A673 (cell line): ENCODE measurements at regions not wholly inside any gene's neighbourhood (a gene's known extent, or its start where the extent isn't known, plus 50 kb on each side); places are given as distances from the start of the nearest gene placed in this dataset.

Experiments used
- BruUV-seq: library from RNA; stranded (reverse); fragments of 400-500 nt; replicated peaks from 2 replicates; lab custom pipeline; 2021; lab: Mats Ljungman, UMichigan
- CTCF ChIA-PET: fragments of 300-600 bp; sonication (Branson Sonifier 250); formaldehyde crosslinking; loops from one replicate; lab custom pipeline; 2022; ENCODE audit warnings: antibody characterized with exemption; lab: Charles Lee
- POLR2A ChIA-PET: fragments of 300-600 bp; sonication (Branson Sonifier 250); formaldehyde crosslinking; loops from one replicate; lab custom pipeline; 2022; ENCODE audit warnings: antibody characterized with exemption; ENCODE audit not compliant: low non-redundant PET; lab: Charles Lee
- DNase-seq: peaks from one replicate; pipeline ENCODE4 v3.0.0-alpha.2; 2015; ENCODE audit warnings: low spot score
- H3K27ac ChIP-seq: fragments of 200-600 bp; sonication (generic); 2 replicates; pipeline ENCODE4 v1.5.1; 2016; ENCODE audit warnings: mixed run types, low read depth, mild to moderate bottlenecking, mixed read lengths, antibody characterized with exemption, low read length; ENCODE audit not compliant: poor library complexity, severe bottlenecking
- H3K27me3 ChIP-seq: fragments of 200-600 bp; sonication (generic); replicated peaks from 2 replicates; pipeline ENCODE4 v1.6.1; 2017; ENCODE audit warnings: mixed run types, low read depth, mild to moderate bottlenecking, mixed read lengths, antibody characterized with exemption, low read length; ENCODE audit not compliant: insufficient read depth, poor library complexity
- H3K36me3 ChIP-seq: fragments of 200-600 bp; sonication (generic); 2 replicates; pipeline ENCODE4 v1.6.1; 2016; ENCODE audit warnings: mixed run types, mild to moderate bottlenecking, mixed read lengths, antibody characterized with exemption, low read length; ENCODE audit not compliant: insufficient read depth, poor library complexity, severe bottlenecking
- H3K4me1 ChIP-seq: fragments of 200-600 bp; sonication (generic); 2 replicates; pipeline ENCODE4 v1.6.1; 2017; ENCODE audit warnings: mixed run types, mild to moderate bottlenecking, mixed read lengths, antibody characterized with exemption, low read length; ENCODE audit not compliant: insufficient read depth, poor library complexity, severe bottlenecking
- H3K4me3 ChIP-seq: fragments of 200-600 bp; sonication (generic); 2 replicates; pipeline ENCODE4 v1.5.1; 2016; ENCODE audit warnings: low read depth, mixed run types, mild to moderate bottlenecking, mixed read lengths, low read length; ENCODE audit not compliant: poor library complexity, severe bottlenecking
- H3K9me3 ChIP-seq: fragments of 200-600 bp; sonication (generic); 2 replicates; pipeline ENCODE4 v1.6.1; 2016; ENCODE audit warnings: mixed run types, low read depth, mild to moderate bottlenecking, mixed read lengths, antibody characterized with exemption, low read length; ENCODE audit not compliant: poor library complexity, severe bottlenecking
- CTCF ChIP-seq: fragments of 300-800, 200-600 bp; sonication (generic); conservative IDR thresholded peaks from 2 replicates; pipeline ENCODE4 v1.5.1; 2017; ENCODE audit warnings: low read depth, mild to moderate bottlenecking, antibody characterized with exemption, low read length, moderate library complexity, mixed read lengths
- EZH2 ChIP-seq: fragments of 200-600 bp; sonication (generic); IDR thresholded peaks from 2 replicates; pipeline ENCODE4 v1.6.1; 2017; ENCODE audit warnings: borderline replicate concordance, low read depth, mild to moderate bottlenecking, mixed read lengths, antibody characterized with exemption, low read length; ENCODE audit not compliant: poor library complexity, severe bottlenecking
- intact Hi-C: fragments of 100-400 bp; cut with micrococcal nuclease; formaldehyde crosslinking; loops from one replicate; pipeline ENCODE4 v1.10.0; 2022; ENCODE audit not compliant: unreplicated experiment

DNA sequence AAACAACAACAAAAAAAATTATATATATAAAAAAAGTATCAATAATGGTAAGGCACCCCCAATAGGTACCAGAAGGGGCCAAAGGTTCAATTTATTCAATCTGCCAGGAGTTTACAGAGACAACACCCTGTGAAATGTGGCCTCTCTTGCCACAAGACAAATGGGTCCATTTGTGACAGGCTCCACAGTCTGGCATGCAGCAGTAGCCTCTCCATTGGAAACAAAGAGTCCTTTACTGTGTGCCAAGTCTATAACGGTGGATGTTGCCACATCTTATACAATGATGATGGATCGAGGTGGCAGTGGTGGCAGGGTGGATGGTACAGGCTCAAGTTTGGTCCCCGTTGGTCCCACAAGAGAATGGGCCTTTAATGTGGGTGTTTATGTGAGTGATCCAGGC lies 70.1 kb upstream of the SH3RF1 start:
- ChIA-PET CTCF (no interaction called here), POLR2A (no interaction called here)
- no peak for TF ChIP-seq EZH2
- no peak for TF ChIP-seq CTCF

DNA sequence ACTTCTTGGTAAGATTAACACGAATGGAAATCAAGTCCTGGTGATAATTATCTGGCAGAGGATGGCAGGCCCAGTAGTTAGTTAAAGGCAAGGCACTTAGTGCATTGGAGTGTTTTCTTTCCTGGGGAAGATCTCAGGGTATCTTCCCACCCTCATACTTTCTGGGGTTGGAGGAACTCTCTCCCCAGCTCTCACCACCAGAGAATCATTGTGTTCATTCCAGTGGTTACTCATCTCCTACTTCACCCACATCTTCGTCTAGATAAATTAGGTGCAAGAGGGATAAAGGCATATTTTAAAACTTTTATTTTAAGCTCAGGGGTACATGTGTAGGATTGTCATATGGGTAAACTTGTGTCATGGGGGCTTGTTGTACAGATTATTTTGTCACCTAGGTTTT lies 67.5 kb upstream of the SH3RF1 start:
- no TSS peak for BruUV-seq
- no peaks in the 10 kb centered on the region for H3K9me3 ChIP-seq
- TF ChIP-seq CTCF, result no peak
- TF ChIP-seq EZH2, result no peak
- no peak for DNase-seq
- ChIA-PET CTCF (no interaction called here), POLR2A (no interaction called here)
- H3K36me3 ChIP-seq, result no peaks in the 10 kb centered on the region
- no peaks in the 10 kb centered on the region for H3K27me3 ChIP-seq
- no peak overlapping the region for H3K27ac ChIP-seq
- H3K4me1 ChIP-seq, result no peaks in the 10 kb centered on the region
- intact Hi-C loops, result no loop called here
- no peak overlapping the region for H3K4me3 ChIP-seq

More for the DNA sequence above, 70.1 kb upstream of the SH3RF1 start:
- no peak for DNase-seq
- no TSS peak for BruUV-seq
- no peaks in the 10 kb centered on the region for H3K27me3 ChIP-seq
- H3K4me3 ChIP-seq, result no peak overlapping the region
- H3K27ac ChIP-seq, result no peak overlapping the region
- H3K36me3 ChIP-seq, result no peaks in the 10 kb centered on the region
- H3K4me1 ChIP-seq, result no peaks in the 10 kb centered on the region
- intact Hi-C loops, result no loop called here
- no peaks in the 10 kb centered on the region for H3K9me3 ChIP-seq

GRCh38 chr4:169337510-169337909 lies 66.8 kb upstream of the SH3RF1 start:
- no peaks in the 10 kb centered on the region for H3K36me3 ChIP-seq
- no peak for TF ChIP-seq CTCF
- no peak for TF ChIP-seq EZH2
- ChIA-PET CTCF (no interaction called here), POLR2A (no interaction called here)
- DNase-seq, result no peak
- intact Hi-C loops, result no loop called here
- H3K27ac ChIP-seq, result no peak overlapping the region
- H3K4me1 ChIP-seq, result no peaks in the 10 kb centered on the region
- H3K9me3 ChIP-seq, result peaks cover 5% of the 10 kb centered on the region
- H3K4me3 ChIP-seq, result no peak overlapping the region
- no peaks in the 10 kb centered on the region for H3K27me3 ChIP-seq
- BruUV-seq, result no TSS peak
